ENCODE measurements at regions not wholly inside any gene's neighbourhood (a gene's known extent, or its start where the extent isn't known, plus 50 kb on each side); places are given as distances from the start of the nearest gene placed in this dataset.

DNA sequence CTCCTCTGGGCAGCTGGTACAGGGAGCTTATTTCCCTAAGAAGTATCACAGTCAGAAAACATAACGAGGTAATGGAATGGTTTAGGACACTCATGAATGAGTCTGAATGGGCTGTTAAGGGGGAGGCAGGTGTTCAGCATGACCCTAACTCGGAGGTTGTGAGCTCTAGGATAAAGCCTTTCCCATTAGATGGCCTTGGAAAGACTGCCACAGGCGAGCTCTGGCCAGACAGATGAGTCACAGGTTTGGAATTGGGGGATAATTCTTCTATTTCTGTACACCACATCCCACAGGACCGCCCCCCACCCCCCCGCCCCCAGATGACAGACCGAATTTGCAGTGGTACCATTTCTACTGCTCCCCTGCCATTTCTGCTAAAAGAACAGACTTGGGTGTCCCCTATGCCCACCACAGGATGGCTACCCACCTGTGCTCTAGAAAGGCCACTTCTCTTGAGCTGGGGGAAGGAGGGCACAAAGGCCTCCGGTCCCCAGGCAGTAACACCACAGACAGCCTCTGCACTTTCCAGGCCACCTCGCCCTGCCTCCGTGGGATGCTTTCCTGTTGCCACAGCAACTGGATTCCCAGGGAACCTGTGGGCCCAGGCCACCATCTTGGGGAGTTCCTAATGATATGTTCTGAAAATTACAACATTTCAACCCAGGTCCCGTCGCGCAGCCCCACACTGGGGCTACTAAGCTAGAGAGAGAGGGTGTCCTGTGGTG lies 76.7 kb downstream of the TRIM29 start:
- no peak for DNase-seq (ENCODE audit: low read depth, low spot score)
- POLR2A ChIA-PET, result no interaction called here
- CTCF ChIA-PET, result interaction anchor here (1.1 to 1.2 kb wide), 2 partner anchors 8 to 19 kb away, joined by 3 read pairs; no protein-coding TSS in a partner anchor

DNA sequence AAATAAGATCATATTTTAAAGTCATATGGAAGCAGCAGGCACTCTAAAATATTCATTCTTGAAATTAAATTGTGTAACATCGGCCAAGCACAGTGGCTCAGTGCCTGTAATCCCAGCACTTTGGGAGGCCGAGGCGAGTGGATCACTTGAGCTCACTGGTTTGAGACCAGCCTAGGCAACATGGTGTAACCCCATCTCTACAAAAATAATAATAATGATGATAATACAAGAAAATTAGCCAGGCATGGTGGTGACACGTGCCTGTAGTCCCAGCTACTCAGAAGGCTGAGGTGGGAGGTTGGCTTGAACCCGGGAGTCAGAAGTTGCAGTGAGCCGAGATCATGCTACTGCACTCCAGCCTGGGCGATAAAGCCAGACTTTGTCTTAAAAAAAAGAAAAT lies 77.4 kb downstream of the TRIM29 start:
- H3K4me3 ChIP-seq (ENCODE audit: low read depth, low read length), result no peak overlapping the region
- POLR2A ChIA-PET, result no interaction called here
- no peak for DNase-seq (ENCODE audit: low read depth, low spot score)
- TF ChIP-seq, protein P1, sequence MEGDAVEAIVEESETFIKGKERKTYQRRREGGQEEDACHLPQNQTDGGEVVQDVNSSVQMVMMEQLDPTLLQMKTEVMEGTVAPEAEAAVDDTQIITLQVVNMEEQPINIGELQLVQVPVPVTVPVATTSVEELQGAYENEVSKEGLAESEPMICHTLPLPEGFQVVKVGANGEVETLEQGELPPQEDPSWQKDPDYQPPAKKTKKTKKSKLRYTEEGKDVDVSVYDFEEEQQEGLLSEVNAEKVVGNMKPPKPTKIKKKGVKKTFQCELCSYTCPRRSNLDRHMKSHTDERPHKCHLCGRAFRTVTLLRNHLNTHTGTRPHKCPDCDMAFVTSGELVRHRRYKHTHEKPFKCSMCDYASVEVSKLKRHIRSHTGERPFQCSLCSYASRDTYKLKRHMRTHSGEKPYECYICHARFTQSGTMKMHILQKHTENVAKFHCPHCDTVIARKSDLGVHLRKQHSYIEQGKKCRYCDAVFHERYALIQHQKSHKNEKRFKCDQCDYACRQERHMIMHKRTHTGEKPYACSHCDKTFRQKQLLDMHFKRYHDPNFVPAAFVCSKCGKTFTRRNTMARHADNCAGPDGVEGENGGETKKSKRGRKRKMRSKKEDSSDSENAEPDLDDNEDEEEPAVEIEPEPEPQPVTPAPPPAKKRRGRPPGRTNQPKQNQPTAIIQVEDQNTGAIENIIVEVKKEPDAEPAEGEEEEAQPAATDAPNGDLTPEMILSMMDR (IDR thresholded peaks at IDR 0.05; ENCODE audit: insufficient read depth, low read length, missing control alignments), result no peak
- CTCF ChIA-PET, result interaction anchor here (1.1 kb wide), 1 partner anchor 20 kb away, joined by 3 read pairs; no protein-coding TSS in a partner anchor

More for the DNA sequence above, 76.7 kb downstream of the TRIM29 start:
- TF ChIP-seq, protein P1 (IDR thresholded peaks at IDR 0.05; ENCODE audit: insufficient read depth, low read length, missing control alignments), result no peak
- no peak overlapping the region for H3K4me3 ChIP-seq (ENCODE audit: low read depth, low read length)

DNA sequence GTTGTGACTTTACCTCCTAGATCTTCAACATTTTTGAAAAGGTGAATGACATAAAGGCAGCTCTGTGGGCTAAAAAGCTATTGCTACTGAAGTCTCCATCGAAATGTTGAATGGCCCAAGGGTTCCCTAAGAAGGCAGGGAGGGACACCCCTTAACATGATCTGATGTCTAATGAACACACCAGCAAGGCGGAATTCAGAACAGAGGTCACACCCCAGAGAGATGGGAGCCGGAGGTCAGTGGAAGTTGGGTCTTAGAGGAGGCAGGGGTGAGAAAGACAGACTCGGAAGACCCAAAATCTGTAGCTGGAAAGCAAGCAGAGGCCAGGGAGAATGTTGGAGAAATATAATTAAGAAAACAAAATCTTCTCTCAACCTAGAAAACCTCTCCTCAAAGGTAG lies 79.0 kb downstream of the TRIM29 start:
- no peak for DNase-seq (ENCODE audit: low read depth, low spot score)
- POLR2A ChIA-PET, result no interaction called here
- CTCF ChIA-PET, result no interaction called here
- H3K4me3 ChIP-seq (ENCODE audit: low read depth, low read length), result no peak overlapping the region
- TF ChIP-seq, protein P1 (IDR thresholded peaks at IDR 0.05; ENCODE audit: insufficient read depth, low read length, missing control alignments), result no peak

DNA sequence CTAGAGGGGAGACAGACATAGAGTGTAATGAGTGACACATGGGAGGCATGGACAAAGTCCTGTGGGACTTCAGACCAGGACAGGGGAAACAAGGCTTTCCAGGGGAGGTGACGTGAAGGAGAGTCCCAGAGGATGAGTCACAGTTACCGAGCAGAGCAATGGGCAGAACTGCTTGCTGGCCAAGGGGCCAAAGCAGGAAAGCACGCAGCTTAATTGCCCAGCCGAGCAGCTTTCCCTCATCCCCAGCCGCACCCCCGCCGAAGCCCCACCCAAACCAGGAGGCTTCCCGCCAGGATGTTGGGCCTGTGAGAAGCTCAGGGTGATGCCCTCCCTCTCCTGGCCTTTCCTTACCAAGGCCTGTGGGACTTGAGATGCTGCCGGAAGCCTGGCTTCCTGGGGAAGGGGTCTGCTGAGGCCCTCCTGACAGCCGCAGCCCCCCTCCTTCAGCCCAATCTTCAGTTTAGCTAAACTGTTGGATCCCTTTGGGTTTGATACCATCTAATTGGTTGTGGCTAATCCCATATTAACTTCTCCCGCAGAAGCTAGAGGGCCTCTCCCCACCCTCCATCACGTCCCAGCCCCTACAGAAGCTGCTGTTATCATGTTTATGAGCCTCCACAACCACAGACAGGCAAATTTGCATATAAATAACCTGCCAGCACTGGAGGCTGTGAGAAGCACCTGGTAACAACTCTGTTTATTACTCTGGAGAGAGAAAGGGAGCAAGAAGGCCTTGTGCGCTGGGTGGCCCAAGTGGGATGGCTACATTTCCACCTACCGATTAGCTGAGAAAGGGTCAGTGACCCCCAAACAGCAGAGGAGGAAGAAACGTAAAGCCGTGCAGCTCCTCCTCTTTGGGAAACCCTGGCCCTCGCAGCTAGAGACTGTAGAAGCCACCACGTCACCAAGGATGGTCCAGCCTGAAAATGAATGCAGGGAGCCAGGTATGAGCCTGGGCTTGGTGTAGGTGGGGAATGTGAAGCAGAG lies 80.0 kb downstream of the TRIM29 start:
- POLR2A ChIA-PET, result no interaction called here
- no peak for DNase-seq (ENCODE audit: low read depth, low spot score)
- TF ChIP-seq, protein P1 (IDR thresholded peaks at IDR 0.05; ENCODE audit: insufficient read depth, low read length, missing control alignments), result no peak
- H3K4me3 ChIP-seq (ENCODE audit: low read depth, low read length), result no peak overlapping the region
- CTCF ChIA-PET, result interaction anchor here (1.1 kb wide), 1 partner anchor 51 kb away, joined by 3 read pairs; no protein-coding TSS in a partner anchor

DNA sequence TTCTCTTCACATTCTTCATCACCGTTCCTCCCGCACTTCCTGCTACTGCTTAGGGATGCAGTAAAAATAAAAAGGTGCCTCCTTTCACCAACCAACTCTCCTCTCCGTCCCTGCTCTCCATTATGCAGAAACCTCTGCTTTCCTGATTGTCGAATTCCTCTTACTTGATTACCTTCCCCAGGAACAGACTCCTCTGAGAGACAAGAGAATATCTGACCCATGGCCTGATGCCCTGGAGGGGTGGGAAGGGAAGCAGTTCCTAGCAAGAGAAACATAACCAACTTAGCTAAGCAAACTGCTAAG lies 80.9 kb downstream of the TRIM29 start:
- no peak overlapping the region for H3K4me3 ChIP-seq (ENCODE audit: low read depth, low read length)
- ChIA-PET CTCF (interaction anchor here (1.1 kb wide), 1 partner anchor 52 kb away, joined by 3 read pairs; no protein-coding TSS in a partner anchor), POLR2A (no interaction called here)
- TF ChIP-seq, protein P1 (IDR thresholded peaks at IDR 0.05; ENCODE audit: insufficient read depth, low read length, missing control alignments), result no peak
- DNase-seq (ENCODE audit: low read depth, low spot score), result no peak
